Muscle of arm (tissue), 1 donor: ENCODE measurements at regions not wholly inside any gene's neighbourhood (a gene's known extent, or its start where the extent isn't known, plus 50 kb on each side); places are given as distances from the start of the nearest gene placed in this dataset.
"Not testable (repeated sequence)": the region's sequence is repeated elsewhere in the genome, so short reads cannot be mapped to it uniquely, and the experiment has no call there.

ENCODE experiments used
- DNase-seq: peaks from one replicate; pipeline ENCODE4 v3.0.0-alpha.2; 2013

DNA sequence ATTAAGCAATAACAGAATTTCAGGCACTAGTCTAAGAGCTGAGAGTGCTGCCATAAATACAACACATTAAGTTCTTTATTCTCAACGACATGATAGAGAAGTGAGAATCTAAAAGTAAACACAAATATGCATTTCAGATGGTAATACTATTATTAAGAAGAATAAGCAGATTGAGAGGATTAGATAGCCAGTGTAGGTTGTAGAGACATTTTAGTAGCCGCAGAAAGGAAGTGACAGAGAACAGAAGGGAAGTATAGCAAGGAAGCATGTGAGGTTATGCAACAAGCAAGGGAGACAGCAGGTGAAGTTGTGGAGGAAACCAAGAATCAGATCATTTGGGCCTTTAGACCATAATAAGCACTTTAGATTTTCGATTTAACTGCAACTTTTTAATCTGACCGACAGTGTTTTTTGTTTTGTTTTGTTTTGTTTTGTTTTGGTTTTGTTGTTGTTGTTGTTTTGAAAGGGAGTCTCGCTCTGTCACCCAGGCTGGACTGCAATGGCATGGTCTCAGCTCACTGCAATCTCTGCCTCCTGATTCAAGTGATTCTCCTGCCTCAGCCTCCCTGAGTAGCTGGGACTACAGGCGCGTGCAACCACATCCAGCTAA lies 737.0 kb upstream of the ADGRB3 start:
- no peak for DNase-seq

DNA sequence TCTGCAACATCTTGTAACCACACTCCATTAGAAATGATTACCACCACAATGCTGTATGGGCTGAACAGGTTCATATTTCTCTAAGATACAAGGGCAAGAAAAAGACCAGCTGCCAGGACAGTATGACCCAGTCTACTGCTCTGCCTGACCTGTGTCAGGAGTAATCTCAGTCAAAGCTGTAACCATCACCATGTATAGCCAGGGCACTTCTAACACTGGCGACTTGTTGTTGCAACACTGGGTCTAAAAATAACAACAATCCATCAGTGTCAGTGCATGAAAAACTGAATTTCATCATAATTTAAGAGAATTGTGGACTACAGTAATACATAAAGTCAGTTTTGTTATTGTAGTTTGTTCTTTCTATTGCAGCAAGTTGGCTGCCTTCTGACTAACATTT lies 738.6 kb upstream of the ADGRB3 start:
- no peak for DNase-seq

DNA sequence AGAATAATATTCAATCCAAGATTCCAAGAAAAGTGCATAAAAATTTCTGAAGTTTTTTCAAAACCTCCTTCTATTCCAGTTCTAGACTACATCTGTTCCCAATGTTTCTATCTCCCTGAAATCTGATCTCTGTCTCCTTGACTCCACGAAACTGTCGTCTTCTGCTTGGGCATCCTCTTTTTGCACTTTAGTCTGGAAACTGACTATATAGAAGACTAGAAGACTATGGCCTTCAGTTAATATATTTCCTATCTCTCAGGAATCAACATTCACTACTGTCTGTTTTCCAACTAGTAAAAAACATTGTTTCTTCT lies 745.4 kb upstream of the ADGRB3 start:
- no peak for DNase-seq

DNA sequence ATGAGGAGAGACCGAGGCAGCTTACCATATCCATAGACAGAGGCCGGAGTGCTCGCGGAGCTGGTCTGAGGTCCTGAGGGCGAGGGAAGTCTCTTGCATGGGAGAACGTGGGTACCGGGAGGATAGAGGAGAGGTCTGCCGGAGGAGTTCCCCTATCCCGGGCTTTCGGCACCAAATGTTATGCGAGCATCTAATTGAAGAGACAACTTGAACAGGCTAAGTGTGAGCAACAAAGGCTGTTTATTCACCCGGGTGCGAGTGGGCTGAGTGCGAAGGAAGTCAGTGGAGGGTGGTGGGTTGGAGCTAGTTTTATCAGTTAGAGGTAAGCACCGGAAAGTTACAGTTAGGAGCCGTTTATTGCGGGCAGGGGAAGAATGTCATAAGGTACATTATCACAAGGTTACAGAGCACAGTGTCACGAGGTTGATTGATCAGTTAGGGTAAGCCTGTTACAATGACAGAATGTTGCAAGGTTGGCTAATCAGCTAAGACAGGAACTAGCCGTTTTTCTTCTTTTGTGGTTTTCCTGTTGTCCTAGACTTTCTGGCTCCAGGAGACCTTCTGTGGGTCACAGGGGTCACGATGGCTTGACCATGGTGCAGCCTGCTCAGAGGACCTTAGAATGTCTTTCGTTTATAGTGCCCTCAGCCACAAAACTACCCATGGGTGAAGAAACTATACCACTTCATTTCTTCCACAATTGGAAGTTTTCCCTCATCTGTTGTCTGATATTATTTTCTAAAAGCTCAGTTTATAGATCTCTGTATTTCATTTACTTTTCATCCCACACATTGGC lies 746.0 kb upstream of the ADGRB3 start:
- no peak for DNase-seq

DNA sequence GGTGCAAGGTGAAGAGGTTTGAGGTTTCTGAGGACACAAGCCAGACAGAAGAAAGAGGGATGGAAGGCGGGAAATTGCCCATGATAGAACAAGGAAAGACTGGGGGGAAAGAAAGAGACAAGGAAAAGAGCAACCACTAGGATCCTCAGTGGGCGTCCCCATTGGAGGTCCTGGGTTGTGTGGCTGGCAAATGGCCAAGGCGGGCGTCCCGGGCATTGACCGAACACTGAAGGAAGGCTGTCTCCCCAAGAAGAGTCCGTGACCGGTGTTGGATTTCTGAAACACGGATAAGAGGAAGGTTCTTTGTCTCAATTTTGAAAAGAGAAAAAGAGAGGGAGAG lies 746.6 kb upstream of the ADGRB3 start:
- no peak for DNase-seq

DNA sequence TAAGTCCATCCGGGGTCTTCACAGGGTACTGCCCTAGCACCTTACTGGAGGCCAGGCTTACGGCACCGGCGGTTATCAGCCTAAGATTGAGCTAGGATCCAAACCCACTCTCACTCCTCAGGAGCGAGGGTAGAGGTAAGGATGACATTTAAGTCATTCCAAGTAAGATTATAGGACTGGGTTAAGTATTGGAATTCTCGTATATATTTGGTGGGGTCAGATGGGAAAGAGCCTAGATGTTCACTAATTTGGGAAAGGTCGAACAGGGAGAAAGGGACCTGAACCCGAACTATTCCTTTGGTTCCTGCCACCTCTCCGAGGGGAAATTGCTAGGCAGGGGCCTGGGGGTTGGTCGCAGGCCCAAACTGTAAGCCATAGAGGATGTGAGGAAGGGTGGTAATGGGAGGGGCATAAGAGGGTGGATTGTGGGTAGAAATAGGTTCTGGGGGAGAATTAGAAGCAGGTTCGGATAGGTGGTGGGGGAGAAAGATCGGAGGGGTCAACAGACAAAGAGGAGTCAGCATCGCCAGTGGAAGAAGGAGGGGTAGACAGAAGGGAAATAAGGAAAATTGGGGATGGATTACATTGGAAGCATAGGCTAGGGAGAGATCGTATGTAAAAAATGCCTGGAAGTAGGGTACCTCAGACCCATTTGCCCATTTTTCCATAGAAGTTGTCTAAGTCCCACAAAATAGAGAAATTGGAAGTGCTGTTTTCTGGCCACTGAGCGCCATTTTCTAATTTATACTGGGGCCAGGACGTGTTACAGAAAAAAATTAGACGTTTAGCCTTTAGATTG lies 747.1 kb upstream of the ADGRB3 start:
- DNase-seq = no peak

DNA sequence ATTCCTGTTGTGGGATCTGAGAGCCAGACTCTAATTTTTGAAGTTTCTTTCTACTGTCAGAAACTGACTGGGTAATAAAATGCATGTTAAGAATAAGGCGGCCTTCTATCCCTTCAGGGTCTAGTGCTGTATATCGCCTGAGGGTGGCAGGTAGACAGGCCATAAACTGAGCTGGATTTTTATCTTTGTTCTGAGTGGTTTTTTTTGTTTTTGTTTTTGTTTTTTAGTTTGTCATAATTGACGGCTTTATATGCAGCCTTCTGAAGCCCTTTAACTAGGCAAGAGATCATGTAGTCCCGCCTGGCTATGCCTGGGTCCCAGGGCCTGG lies 747.7 kb upstream of the ADGRB3 start:
- DNase-seq = no peak

DNA sequence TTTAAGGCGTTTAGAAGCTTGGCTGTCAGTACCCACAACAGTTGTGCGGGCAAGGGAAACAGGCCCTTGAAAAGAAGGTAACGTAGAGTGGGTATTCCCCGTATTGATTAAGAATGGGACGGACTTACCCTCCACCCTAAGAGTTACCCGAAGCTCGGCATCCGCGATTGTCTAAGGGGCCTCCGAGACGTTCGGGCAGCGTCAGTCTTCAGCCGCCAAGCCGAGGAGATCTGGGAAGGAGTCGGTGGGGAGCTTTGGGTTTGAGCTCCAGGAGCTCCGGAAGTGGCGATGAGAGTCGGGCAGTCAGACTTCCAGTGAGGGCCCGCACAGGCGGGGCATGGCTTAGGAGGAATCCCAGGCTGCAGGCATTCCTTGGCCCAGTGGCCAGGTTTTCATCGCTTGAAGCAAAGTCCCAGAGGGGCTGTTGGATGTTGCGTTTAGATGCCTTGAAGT lies 748.2 kb upstream of the ADGRB3 start:
- no peak for DNase-seq

DNA sequence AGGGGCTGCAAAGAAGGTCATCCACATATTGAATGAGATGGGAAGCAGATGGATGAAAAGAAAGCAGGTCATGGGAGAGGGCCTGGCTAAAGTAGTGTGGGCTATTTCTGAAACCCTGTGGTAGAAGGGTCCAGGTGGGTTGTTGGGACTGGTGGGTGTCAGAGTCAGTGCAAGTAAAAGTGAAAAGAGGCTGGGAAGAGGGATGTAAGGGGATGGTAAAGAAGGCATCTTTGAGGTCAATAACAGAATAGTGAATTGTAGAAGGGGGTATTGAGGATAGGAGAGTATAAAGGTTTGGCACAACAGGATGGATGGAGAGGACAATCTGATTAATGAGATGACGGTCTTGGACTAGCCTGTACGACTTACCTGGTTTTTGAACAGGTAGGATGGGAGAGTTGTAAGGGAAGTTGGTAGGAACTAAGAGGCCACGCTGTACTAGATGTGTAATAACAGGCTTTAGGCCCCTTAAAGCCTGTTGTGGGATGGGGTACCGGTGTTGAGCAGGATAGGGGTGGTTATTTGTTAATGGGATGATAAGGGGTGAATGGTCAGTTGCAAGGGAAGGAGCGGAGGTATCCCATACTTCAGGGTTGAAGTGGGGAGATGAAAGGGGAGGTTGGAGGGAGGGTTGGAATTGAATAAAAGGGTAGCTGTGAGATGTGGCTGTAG lies 748.9 kb upstream of the ADGRB3 start:
- no peak for DNase-seq

DNA sequence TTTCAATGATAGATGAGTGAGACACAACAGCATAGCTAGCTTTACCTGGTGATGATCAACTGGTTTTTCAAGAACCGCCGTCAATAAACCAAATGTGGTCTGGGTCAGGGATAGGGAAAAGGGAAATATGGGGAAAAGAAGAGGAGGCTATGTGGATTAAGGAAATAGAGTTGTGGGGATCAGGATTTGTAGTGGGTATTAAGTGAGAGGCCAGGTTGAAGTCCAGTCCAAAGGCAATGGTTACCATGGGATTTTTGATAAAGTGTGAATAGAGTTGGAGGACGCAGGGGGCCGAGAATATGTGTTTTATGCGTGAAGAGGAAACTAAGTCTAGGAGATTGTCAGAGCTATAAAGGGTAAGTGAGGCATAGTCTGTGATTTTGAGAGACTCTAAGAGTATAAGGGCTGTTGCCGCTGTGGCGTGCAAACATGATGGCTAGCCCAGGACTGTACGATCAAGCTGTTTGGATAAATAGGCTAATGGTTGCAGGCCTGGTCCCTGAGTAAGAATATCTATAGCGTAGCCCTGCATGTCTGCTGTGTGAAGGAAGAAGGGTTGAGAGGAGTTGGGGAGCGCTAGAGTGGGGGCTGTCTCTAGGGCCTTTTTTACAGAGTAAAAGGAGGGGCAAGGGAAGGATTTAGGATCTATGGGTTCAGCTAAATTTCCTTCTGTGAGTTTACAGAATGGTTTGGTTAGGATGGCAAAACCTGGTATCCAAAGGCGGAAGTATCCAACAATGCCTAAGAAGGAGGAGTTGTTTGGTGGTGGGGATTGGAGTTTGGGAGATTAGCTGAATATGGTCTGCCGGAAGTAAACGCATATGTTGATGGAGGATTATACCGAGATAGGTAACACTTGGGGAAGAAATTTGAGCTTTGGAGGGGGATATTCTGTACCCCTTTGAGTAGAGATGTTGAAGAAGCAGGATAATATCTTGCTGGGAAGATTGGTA lies 749.7 kb upstream of the ADGRB3 start:
- no peak for DNase-seq

DNA sequence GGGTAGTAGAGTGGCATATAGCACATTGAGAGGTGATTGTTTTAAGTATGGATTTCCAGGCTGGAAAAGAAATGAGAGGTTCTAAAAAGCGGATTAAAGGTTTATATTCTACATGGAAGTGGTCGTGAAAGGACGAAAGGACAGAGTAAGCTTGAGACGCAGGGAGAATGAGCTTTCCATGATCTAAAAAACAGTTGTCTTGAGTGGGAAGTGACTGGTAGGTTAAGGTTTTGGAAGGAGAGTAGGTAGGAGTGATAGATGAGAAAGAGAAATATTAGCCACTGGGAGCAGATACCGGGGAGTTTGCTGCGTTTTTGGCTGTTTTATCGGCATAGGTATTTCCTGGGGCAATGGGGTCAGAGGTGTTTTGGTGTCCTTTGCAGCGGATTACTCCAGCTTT lies 750.6 kb upstream of the ADGRB3 start:
- no peak for DNase-seq

DNA sequence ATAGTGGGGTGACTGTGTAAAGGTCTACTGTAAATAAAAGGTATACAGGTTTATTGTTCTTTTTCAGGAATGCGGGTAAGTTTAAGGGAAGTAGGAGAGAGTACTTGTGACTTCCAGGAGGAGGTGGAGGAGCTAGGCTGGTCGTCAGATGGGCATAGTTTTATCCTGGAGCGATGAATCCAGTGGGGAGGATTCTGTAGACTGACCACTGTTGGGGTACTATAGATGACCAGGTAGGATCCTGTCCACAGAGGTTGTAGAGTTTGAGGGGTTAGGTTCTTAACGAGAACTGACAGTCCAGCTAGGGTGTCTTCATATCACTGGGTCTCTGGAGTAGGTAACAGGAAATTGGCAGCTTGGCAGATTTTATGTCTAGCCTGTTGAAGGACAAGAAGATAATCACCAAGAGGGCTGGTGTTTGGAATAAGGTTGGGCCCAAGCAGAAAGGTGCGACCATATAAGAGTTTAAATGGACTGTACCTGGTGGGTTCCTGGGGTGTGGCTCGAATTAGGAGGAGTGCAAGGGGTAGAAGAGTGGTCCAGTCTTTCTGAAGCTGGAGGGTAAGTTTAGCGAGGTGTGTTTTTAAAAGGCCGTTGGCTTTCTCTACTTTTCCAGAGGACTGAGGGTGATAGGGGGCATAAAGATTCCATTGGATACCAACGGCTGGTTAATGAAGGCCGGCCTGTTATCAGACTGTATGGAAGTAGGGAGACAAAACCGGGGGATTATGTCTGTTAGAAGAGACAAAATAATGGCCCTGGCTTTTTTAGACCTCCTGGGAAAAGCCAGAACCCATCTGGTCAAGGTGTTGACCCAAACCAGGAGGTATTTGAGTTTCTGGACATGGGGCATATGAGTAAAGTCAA lies 751.3 kb upstream of the ADGRB3 start:
- no peak for DNase-seq

DNA sequence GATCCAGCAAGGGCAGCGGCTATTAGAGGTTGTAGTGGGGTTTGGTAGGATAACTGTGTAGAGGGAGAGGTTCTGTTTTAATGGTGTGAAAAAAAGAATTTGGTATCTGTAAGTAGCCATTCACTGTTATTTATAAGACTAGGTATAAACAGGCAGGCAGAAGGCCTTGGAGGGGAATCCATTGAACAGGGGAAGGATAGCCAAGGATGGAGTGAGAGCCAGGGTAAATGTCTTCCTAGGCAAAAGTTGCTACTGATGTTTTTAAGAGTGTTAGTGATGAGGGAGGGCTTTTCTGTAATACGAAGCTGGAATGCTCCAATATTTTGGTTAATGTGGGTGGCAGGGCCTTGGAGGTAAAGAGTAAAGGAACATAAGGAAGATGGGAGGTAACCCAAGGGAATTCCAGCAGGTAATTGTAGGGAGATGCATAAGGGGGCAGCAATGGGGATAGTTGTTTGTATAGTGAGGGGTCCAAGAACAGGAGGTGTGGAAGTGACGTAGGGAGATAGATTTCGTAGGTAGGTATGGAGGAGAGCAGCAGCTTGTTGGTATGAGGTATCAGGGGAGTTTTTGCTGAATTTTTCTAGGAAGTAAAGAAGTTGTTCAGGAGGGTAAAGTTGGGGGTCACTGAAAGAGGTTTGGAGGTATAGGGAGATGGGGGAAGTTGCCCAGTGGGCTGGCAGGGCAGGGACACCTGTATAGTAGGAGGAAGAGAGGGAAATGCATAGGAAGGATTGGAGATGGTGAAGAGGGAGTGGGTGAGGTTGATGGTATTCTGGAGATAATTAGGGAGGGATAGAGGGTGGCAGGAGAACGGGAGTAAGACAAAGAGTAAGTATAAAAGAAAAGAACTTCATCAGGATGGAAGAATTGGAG lies 752.4 kb upstream of the ADGRB3 start:
- no peak for DNase-seq

DNA sequence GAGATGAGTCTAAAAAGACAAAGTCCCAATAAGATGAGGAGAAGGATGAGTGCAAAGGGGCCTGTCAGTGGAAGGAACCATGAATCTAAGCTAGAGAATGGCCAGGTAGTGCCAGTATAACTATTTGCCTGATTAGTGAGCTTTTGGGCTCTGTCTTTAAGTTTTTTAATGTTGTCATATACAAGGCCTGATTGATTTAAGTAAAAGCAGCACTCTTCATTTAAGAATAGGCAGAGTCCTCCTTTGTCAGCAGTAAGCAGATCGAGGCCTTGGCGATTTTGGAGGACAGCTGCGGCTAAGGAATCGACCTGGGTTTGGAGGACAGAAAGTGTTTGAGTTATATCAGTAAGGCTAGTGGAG lies 753.4 kb upstream of the ADGRB3 start:
- no peak for DNase-seq

DNA sequence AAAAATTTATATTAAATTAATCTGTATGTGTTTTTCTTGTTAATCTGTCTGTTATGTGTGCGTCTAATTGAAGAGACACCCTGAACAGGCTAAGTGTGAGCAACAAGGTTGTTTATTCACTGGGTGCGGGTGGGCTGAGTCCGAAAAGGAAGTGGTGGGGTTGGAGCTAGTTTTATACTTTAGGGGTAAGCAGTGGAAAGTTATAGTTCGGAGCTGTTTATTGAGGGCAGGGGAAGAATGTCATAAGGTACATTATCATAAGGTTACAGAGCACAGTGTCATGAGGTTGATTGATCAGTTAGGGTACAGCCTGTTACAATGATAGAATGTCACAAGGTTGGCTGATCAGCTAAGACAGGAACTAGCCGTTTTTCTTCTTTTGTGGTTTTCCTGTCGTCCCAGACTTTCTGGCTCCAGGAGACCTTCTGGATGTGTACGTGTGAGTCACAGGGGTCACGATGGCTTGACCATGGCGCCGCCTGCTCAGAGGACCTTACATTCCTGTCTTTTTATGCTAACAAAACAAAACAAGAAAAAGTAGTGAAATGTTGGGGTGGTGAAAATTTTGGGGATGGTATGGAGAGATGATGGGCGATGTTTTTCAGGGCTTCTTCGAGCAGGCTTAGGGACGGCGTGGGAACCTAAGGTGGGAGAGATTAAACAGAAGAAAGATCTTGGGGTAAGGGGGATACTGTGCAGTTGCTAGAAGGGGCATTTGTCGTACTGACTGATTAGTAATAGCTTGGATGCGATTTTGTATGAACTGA lies 754.0 kb upstream of the ADGRB3 start:
- no peak for DNase-seq

DNA sequence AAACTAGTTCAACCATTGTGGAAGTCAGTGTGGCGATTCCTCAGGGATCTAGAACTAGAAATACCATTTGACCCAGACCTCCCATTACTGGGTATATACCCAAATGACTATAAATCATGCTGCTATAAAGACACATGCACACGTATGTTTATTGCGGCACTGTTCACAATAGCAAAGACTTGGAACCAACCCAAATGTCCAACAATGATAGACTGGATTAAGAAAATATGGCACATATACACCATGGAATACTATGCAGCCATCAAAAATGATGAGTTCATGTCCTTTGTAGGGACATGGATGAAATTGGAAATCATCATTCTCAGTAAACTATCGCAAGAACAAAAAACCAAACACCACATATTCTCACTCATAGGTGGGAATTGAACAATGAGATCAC lies 754.7 kb upstream of the ADGRB3 start:
- not testable (repeated sequence) for DNase-seq

DNA sequence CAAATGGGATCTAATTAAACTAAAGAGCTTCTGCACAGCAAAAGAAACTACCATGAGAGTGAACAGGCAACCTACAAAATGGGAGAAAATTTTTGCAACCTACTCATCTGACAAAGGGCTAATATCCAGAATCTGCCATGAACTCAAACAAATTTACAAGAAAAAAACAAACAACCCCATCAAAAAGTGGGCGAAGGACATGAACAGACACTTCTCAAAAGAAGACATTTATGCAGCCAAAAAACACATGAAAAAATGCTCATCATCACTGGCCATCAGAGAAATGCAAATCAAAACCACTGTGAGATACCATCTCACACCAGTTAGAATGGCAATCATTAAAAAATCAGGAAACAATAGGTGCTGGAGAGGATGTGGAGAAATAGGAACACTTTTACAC lies 755.2 kb upstream of the ADGRB3 start:
- not testable (repeated sequence) for DNase-seq

DNA sequence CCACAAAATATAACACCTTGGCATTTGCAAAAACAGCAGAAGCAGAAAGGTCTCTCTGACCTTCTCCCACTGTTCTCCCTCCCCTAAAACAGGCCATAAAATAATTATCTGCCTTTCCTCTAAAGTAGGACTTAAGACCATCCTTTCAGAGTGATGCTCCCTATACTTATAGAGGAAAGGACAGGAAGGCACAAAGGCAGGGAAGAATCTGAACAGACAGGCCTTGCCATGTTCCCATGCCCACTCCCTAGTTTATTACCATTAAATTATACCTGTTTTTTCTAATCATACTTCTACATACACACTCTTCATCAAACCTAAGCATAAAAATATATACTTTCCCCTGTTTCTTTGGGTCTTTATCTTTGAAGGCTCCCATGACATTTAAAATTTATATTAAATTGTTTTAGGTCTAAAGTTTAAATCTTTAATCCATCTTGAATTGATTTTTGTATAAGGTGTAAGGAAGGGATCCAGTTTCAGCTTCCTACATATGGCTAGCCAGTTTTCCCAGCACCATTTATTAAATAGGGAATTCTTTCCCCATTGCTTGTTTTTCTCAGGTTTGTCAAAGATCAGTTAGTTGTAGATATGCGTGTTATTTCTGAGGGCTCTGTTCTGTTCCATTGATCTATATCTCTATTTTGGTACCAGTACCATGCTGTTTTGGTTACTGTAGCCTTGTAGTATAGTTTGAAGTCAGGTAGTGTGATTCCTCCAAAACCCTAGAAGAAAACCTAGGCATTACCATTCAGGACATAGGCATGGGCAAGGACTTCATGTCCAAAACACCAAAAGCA lies 755.8 kb upstream of the ADGRB3 start:
- DNase-seq = not testable (repeated sequence)
